Heart left ventricle (tissue), 13 donors: ENCODE measurements at regions not wholly inside any gene's neighbourhood (a gene's known extent, or its start where the extent isn't known, plus 50 kb on each side); places are given as distances from the start of the nearest gene placed in this dataset.

Experiments used
- POLR2A ChIP-seq, 2 donors: fragments of 450-650 bp; IDR thresholded peaks; one replicate each; pipeline ENCODE4 v1.6.1; 2017; ENCODE audit warnings: antibody characterized with exemption in 2 of 2, mild to moderate bottlenecking in 2 of 2, moderate library complexity in 2 of 2
- TF ChIP-seq, protein P1 (sequence below), 12 donors: fragments of 200-600 bp; sonication (generic) in 4 of 12; IDR thresholded peaks; one replicate each; pipeline versions ENCODE4 v1.5.0 to v1.8.0; 2018 to 2022; ENCODE audit warnings: antibody characterized with exemption in 12 of 12, mild to moderate bottlenecking in 5 of 12
- donor health status: ischemic (EF 13 %, LVEDD 7.1; RV severe dilation, severe dysfunction).
- donor health status: DM: no; HTN: yes; CAD: no.
- donor health status: DM: no; HTN: no; CAD: no.
- donor health status: ischemic (EF 25% LVEDD 6.9; RV normal size, moderate dysfunction).
- donor health status: ischemic (EF 25% LVEDD 5.7; RV mildly dilated, moderate dysfunction).
- donor health status: ischemic (EF 35%, LVEDD 5.7; RV mildly dilated, moderate dysfunction).
- donor health status: nonischemic (EF 11% LVEDD 7.7; RV severe dilation, severe dysfunction).
- donor health status: DM: yes; HTN: yes; CAD: no.
- donor health status: PGD.
- donor health status: ischemic (EF 29% LVEDD 5.4; RV normal size, mild dysfunction).
- donor health status: nonischemic (EF 23%, LVEDD 6.1; RV moderate dilation, normal function).

DNA sequence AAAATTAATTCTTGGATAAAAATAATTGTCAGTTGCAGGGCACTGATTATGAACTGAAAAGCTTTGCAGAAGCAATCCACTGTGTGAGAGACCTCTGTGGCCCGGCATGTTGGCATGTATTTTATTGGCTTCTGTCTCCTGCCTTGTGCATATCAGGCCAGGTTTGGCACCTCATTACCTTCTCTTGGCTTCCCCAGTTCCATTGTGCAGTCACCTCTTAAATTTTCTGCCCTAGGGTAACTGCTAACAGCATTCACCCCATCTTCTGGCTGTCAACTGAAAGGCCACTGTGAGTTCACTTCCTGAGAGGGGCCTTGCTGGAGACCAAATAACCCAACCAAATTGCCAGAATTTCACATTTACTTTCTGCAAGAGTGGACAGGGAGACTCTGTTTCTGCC lies 92.7 kb upstream of the RARB start:
- TF ChIP-seq, protein P1, sequence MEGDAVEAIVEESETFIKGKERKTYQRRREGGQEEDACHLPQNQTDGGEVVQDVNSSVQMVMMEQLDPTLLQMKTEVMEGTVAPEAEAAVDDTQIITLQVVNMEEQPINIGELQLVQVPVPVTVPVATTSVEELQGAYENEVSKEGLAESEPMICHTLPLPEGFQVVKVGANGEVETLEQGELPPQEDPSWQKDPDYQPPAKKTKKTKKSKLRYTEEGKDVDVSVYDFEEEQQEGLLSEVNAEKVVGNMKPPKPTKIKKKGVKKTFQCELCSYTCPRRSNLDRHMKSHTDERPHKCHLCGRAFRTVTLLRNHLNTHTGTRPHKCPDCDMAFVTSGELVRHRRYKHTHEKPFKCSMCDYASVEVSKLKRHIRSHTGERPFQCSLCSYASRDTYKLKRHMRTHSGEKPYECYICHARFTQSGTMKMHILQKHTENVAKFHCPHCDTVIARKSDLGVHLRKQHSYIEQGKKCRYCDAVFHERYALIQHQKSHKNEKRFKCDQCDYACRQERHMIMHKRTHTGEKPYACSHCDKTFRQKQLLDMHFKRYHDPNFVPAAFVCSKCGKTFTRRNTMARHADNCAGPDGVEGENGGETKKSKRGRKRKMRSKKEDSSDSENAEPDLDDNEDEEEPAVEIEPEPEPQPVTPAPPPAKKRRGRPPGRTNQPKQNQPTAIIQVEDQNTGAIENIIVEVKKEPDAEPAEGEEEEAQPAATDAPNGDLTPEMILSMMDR (IDR thresholded peaks at IDR 0.05): no peak
- no peak for TF ChIP-seq POLR2A (IDR thresholded peaks at IDR 0.05)
